ENCODE measurements at regions not wholly inside any gene's neighbourhood (a gene's known extent, or its start where the extent isn't known, plus 50 kb on each side); places are given as distances from the start of the nearest gene placed in this dataset.

DNA sequence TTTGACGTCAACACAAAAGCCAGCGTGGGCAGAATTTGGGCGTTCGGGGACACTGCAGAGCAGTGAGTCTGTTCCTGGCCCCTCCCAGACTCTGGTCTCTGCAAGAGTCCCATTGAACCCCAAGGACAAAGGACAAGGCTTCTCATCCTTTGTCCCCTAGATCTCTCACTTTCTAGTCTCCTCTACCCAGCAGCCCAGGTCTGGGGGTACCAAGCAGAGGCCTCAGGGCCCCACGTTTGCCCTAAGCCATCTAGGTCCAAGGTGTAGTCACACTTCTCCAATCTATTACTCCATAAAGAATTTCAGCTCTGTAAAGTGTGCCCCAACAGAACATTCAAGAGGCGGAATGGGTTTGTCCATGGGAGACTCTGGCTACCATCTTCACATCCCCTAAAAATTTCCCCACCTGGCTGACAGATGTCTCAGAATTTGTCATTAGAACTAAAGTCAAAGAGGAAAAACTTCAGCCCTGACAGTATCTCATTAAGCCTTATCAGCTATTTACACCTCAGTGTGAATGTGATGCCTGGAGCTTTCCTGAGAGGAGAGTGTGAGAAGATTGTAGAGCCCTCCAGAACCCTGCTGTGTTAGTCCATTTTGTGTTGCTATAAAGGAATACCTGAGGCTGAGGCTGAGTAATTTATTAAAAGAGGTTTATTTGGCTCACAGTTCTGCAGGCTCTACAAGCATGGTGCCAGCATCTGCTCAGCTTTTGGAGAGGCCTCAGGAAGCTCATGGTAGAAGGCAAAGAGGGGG, 81.4 kb upstream of the HABP2 start:
- TF ChIP-seq CTCF (IDR thresholded peaks at IDR 0.05) (no peak), POLR2A (IDR thresholded peaks at IDR 0.05) (no peak)

Data from body of pancreas (tissue), 4 donors.